Breast epithelium (tissue), 3 donors: ENCODE measurements at regions not wholly inside any gene's neighbourhood (a gene's known extent, or its start where the extent isn't known, plus 50 kb on each side); places are given as distances from the start of the nearest gene placed in this dataset.

Experiments used
- POLR2AphosphoS5 ChIP-seq, 3 donors: sonication (generic); formaldehyde crosslinking; IDR thresholded peaks; one replicate each; pipeline ENCODE4 v1.6.1; 2017; ENCODE audit warnings: antibody characterized with exemption in 3 of 3
- TF ChIP-seq, protein P1 (sequence below), 3 donors: fragments of 450-650 bp; IDR thresholded peaks; one replicate each; pipeline ENCODE4 v1.5.1; 2016 to 2017; ENCODE audit warnings: antibody characterized with exemption in 3 of 3, mild to moderate bottlenecking in 3 of 3, moderate library complexity in 3 of 3

DNA sequence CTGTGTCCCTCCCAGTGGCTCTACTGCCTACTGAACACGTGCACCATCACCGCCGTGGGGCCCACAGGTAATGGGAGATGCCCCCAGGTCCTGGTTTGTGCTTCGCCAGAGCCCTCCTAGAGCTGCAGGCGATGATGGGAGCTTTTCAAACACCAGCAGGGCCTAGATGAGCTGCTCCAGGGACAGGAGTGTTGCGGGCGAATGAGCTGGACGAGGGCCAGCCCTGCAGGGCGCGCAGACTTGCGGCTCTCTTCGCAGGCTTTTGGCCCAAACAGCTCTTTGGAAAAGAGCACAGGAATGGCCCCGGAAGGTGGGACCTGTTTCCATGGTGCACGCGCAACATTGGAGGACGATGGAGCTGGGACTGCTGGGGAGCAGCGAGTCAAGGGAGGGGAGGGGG, 409.3 kb upstream of the SULF2 start:
- TF ChIP-seq, protein P1, sequence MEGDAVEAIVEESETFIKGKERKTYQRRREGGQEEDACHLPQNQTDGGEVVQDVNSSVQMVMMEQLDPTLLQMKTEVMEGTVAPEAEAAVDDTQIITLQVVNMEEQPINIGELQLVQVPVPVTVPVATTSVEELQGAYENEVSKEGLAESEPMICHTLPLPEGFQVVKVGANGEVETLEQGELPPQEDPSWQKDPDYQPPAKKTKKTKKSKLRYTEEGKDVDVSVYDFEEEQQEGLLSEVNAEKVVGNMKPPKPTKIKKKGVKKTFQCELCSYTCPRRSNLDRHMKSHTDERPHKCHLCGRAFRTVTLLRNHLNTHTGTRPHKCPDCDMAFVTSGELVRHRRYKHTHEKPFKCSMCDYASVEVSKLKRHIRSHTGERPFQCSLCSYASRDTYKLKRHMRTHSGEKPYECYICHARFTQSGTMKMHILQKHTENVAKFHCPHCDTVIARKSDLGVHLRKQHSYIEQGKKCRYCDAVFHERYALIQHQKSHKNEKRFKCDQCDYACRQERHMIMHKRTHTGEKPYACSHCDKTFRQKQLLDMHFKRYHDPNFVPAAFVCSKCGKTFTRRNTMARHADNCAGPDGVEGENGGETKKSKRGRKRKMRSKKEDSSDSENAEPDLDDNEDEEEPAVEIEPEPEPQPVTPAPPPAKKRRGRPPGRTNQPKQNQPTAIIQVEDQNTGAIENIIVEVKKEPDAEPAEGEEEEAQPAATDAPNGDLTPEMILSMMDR (IDR thresholded peaks at IDR 0.05): no peak
- TF ChIP-seq POLR2AphosphoS5 (IDR thresholded peaks at IDR 0.05): no peak
